ENCODE measurements at regions not wholly inside any gene's neighbourhood (a gene's known extent, or its start where the extent isn't known, plus 50 kb on each side); places are given as distances from the start of the nearest gene placed in this dataset.

GRCh38 chr9:105157171-105157583 lies 87.3 kb upstream of the SLC44A1 start:
- intact Hi-C loops (cut with DNase I): loop anchor here (1.0 to 10.0 kb wide), 6 partner anchors 172 to 292 kb away; partner anchors contain the start of gene ABCA1 (in 1 of the 2)
- ATAC-seq (peak; percentile 86 to 89), DNase-seq (peak; percentile 47)

GRCh38 chr9:105158020-105158419 lies 86.4 kb upstream of the SLC44A1 start:
- intact Hi-C loops (cut with DNase I): loop anchor here (5.0 to 10.0 kb wide), 4 partner anchors 173 to 293 kb away; partner anchors contain the start of gene ABCA1 (in 1 of the 2)
- no peak for DNase-seq
- no peak for ATAC-seq

- ATAC-seq: no peak
- intact Hi-C loops (cut with DNase I): loop anchor here (5.0 to 10.0 kb wide), 4 partner anchors 174 to 294 kb away; partner anchors contain the start of gene ABCA1 (in 1 of the 2)
- no peak for DNase-seq
Observed at GRCh38 chr9:105158898-105159297, 85.6 kb upstream of the SLC44A1 start.

GRCh38 chr9:105168870-105169319 lies 75.6 kb upstream of the SLC44A1 start:
- intact Hi-C loops (cut with DNase I): no loop called here
- no peak for DNase-seq
- ATAC-seq: peak in 1 of 2 donors; percentile 36

- intact Hi-C loops (cut with DNase I): no loop called here
- no peak for DNase-seq
- ATAC-seq: no peak
Observed at GRCh38 chr9:105171076-105171475, 73.4 kb upstream of the SLC44A1 start.

- ATAC-seq: no peak
- intact Hi-C loops (cut with DNase I): no loop called here
- no peak for DNase-seq
Observed at GRCh38 chr9:105171589-105171988, 72.9 kb upstream of the SLC44A1 start.

- no peak for DNase-seq
- intact Hi-C loops (cut with DNase I): no loop called here
- no peak for ATAC-seq
Observed at GRCh38 chr9:105172436-105172835, 72.0 kb upstream of the SLC44A1 start.

- intact Hi-C loops (cut with DNase I): no loop called here
- no peak for ATAC-seq
- no peak for DNase-seq
Observed at GRCh38 chr9:105173306-105173705, 71.1 kb upstream of the SLC44A1 start.

- ATAC-seq (no peak), DNase-seq (no peak)
- intact Hi-C loops (cut with DNase I): no loop called here
Observed at GRCh38 chr9:105173826-105174225, 70.6 kb upstream of the SLC44A1 start.

GRCh38 chr9:105176194-105176593 lies 68.3 kb upstream of the SLC44A1 start:
- intact Hi-C loops (cut with DNase I): no loop called here
- DNase-seq (no peak), ATAC-seq (no peak)

- DNase-seq (no peak), ATAC-seq (no peak)
- intact Hi-C loops (cut with DNase I): no loop called here
Observed at GRCh38 chr9:105178076-105178475, 66.4 kb upstream of the SLC44A1 start.

- DNase-seq: no peak
- intact Hi-C loops (cut with DNase I): no loop called here
- peak in 1 of 2 donors; percentile 91 for ATAC-seq
Observed at GRCh38 chr9:105187781-105188180, 56.7 kb upstream of the SLC44A1 start.

- DNase-seq (no peak), ATAC-seq (no peak)
- intact Hi-C loops (cut with DNase I): no loop called here
Observed at GRCh38 chr9:105188746-105189145, 55.7 kb upstream of the SLC44A1 start.

GRCh38 chr9:105191508-105192121 lies 52.8 kb upstream of the SLC44A1 start:
- no peak for DNase-seq
- intact Hi-C loops (cut with DNase I): no loop called here
- peak; percentile 29 to 57 for ATAC-seq

- no peak for ATAC-seq
- intact Hi-C loops (cut with DNase I): no loop called here
- no peak for DNase-seq
Observed at GRCh38 chr9:105193560-105193959, 50.9 kb upstream of the SLC44A1 start.

GRCh38 chr9:105194234-105194633 lies 50.2 kb upstream of the SLC44A1 start:
- intact Hi-C loops (cut with DNase I): no loop called here
- ATAC-seq (no peak), DNase-seq (no peak)

Data from left cardiac atrium (tissue), 4 donors.